SU-DHL-6 (cell line): ENCODE measurements at regions not wholly inside any gene's neighbourhood (a gene's known extent, or its start where the extent isn't known, plus 50 kb on each side); places are given as distances from the start of the nearest gene placed in this dataset.

ENCODE experiments used
- CTCF ChIP-seq: fragments of 200-600 bp; sonication (generic); IDR thresholded peaks from one replicate; pipeline ENCODE4 v1.5.1; 2017; ENCODE audit warnings: antibody characterized with exemption, mild to moderate bottlenecking, low read length, moderate library complexity; ENCODE audit not compliant: insufficient read depth, poor library complexity, severe bottlenecking
- EZH2phosphoT487 ChIP-seq: fragments of 200-600 bp; sonication (generic), shearing (Covaris generic); conservative IDR thresholded peaks from 2 replicates; pipeline ENCODE4 v1.6.1; 2018; ENCODE audit warnings: mild to moderate bottlenecking, antibody characterized with exemption, low read length, moderate library complexity, mixed read lengths

GRCh38 chr15:27679731-27680471 lies 419.2 kb downstream of the OCA2 start:
- no peak for TF ChIP-seq CTCF
- TF ChIP-seq EZH2phosphoT487, result no peak
